Esophagus muscularis mucosa (tissue), 4 donors: ENCODE measurements at regions not wholly inside any gene's neighbourhood (a gene's known extent, or its start where the extent isn't known, plus 50 kb on each side); places are given as distances from the start of the nearest gene placed in this dataset.

Source experiments
- DNase-seq: peaks from one replicate; pipeline ENCODE4 v3.0.0-alpha.2; 2017; ENCODE audit errors: extremely low spot score
- H3K27ac ChIP-seq, 4 donors: fragments of 200-600 bp; sonication (generic); replicated peaks in 1 of 4; 1 replicate in 3 of 4; 2 replicates in 1 of 4; pipeline ENCODE4 v1.5.1; 2016 to 2019; ENCODE audit warnings: mild to moderate bottlenecking in 1 of 4
- H3K27me3 ChIP-seq, 4 donors: fragments of 200-600 bp; sonication (generic); one replicate each; pipeline versions ENCODE4 v1.5.1 to v1.6.0; 2016 to 2019
- H3K36me3 ChIP-seq, 4 donors: fragments of 200-600 bp; sonication (generic); one replicate each; pipeline ENCODE4 v1.5.1; 2016 to 2019
- H3K4me1 ChIP-seq, 4 donors: fragments of 200-600 bp; sonication (generic); one replicate each; pipeline ENCODE4 v1.5.1; 2016 to 2019
- H3K4me3 ChIP-seq, 4 donors: fragments of 200-600 bp; sonication (generic); 1 replicate in 2 of 4; 2 replicates in 2 of 4; pipeline ENCODE4 v1.5.1; 2016 to 2019; ENCODE audit warnings: mild to moderate bottlenecking in 4 of 4, moderate library complexity in 1 of 4
- H3K9me3 ChIP-seq, 4 donors: fragments of 200-600 bp; sonication (generic); 1 replicate in 3 of 4; 2 replicates in 1 of 4; pipeline ENCODE4 v1.5.1; 2016 to 2019
- EP300 ChIP-seq: sonication (generic); formaldehyde crosslinking; IDR thresholded peaks from one replicate; pipeline ENCODE4 v1.6.1; 2017; ENCODE audit warnings: antibody characterized with exemption
- POLR2A ChIP-seq: fragments of 450-650 bp; IDR thresholded peaks from one replicate; pipeline ENCODE4 v1.6.1; 2017; ENCODE audit warnings: antibody characterized with exemption, moderate library complexity, mild to moderate bottlenecking, low read depth
- POLR2AphosphoS5 ChIP-seq, 2 donors: sonication (generic); formaldehyde crosslinking; IDR thresholded peaks; one replicate each; pipeline ENCODE4 v1.6.1; 2017; ENCODE audit warnings: antibody characterized with exemption in 2 of 2
- WGBS: methylation state at CpG from one replicate; pipeline ENCODE4 v1.1.5; 2018; 5-methylcytosine and 5-hydroxymethylcytosine counted together
- intact Hi-C: fragments of 100-400 bp; cut with DNase I; formaldehyde crosslinking; loops from one replicate; pipeline ENCODE4 v1.15.1; 2023
- TF ChIP-seq, protein P1 (sequence below), 3 experiments: fragments of 200-600 bp in 2 of 3; fragments of 450-650 bp in 1 of 3; sonication (generic) in 2 of 3; IDR thresholded peaks; one replicate each; pipeline ENCODE4 v1.5.1; 2017 to 2019; ENCODE audit warnings: antibody characterized with exemption in 3 of 3, mild to moderate bottlenecking in 2 of 3, moderate library complexity in 1 of 3

DNA sequence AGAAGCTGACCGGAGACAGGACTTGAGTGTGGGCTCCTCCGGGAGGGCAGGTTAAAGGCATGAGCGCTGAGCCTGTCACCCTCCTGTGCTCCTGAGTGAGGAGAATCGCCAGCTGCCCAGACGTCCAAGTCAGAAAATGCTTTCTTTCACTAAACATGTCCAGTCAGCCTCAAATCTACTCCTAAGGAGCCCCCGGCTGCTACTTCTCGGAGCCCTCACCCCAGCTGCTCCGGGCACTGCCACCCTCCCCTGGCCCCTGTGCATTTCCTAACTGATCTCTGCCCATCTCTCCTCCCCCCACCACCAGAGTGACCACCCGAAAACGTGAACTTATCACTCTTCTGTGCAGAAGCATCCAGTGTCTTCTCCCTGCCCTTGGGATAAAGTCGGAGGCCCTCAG lies 277.5 kb upstream of the SOX1 start:
- no peak overlapping the region for H3K27ac ChIP-seq

DNA sequence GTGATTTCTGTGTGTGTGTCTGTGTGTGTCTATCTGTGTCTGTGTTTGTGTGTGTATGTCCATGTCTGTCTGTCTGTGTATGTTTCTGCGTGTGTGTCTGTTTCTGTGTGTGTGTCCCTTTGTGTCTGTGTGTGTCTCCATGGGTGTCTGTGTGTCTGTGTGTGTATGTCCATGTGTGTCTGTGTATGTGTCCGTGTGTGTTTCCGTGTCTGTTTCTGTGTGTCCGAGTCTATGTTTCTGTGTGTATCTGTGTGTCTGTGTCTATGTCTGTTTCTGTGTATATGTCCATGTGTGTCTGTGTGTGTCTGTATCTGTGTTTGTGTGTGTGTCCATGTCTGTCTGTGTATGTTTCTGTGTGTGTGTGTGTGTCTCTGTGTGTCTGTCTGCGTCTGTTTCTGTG lies 276.3 kb upstream of the SOX1 start:
- H3K9me3 ChIP-seq: no peaks in the 10 kb centered on the region
- TF ChIP-seq POLR2A: no peak
- DNase-seq: peak; percentile 91
- intact Hi-C loops: no loop called here
- 90% methylated on average over 5 of the region's 5 CpGs for WGBS
- no peak overlapping the region for H3K27ac ChIP-seq
- peaks cover 0 to 27% (median 0%) of the 10 kb centered on the region in 4 donors for H3K27me3 ChIP-seq
- H3K4me1 ChIP-seq: no peaks in the 10 kb centered on the region
- no peaks in the 10 kb centered on the region for H3K36me3 ChIP-seq
- H3K4me3 ChIP-seq: no peak overlapping the region

More for the DNA sequence above, 277.5 kb upstream of the SOX1 start:
- intact Hi-C loops: no loop called here
- no peaks in the 10 kb centered on the region for H3K9me3 ChIP-seq
- WGBS: 68% methylated on average over 9 of the region's 11 CpGs
- TF ChIP-seq POLR2A (no peak), POLR2AphosphoS5 (IDR thresholded peaks at IDR 0.05) (no peak), EP300 (no peak)
- TF ChIP-seq, protein P1, sequence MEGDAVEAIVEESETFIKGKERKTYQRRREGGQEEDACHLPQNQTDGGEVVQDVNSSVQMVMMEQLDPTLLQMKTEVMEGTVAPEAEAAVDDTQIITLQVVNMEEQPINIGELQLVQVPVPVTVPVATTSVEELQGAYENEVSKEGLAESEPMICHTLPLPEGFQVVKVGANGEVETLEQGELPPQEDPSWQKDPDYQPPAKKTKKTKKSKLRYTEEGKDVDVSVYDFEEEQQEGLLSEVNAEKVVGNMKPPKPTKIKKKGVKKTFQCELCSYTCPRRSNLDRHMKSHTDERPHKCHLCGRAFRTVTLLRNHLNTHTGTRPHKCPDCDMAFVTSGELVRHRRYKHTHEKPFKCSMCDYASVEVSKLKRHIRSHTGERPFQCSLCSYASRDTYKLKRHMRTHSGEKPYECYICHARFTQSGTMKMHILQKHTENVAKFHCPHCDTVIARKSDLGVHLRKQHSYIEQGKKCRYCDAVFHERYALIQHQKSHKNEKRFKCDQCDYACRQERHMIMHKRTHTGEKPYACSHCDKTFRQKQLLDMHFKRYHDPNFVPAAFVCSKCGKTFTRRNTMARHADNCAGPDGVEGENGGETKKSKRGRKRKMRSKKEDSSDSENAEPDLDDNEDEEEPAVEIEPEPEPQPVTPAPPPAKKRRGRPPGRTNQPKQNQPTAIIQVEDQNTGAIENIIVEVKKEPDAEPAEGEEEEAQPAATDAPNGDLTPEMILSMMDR (IDR thresholded peaks at IDR 0.05): no peak
- peaks cover 0 to 27% (median 0%) of the 10 kb centered on the region in 4 donors for H3K27me3 ChIP-seq
- DNase-seq: peak; percentile 88
- no peaks in the 10 kb centered on the region for H3K36me3 ChIP-seq
- no peak overlapping the region for H3K4me3 ChIP-seq
- no peaks in the 10 kb centered on the region for H3K4me1 ChIP-seq

DNA sequence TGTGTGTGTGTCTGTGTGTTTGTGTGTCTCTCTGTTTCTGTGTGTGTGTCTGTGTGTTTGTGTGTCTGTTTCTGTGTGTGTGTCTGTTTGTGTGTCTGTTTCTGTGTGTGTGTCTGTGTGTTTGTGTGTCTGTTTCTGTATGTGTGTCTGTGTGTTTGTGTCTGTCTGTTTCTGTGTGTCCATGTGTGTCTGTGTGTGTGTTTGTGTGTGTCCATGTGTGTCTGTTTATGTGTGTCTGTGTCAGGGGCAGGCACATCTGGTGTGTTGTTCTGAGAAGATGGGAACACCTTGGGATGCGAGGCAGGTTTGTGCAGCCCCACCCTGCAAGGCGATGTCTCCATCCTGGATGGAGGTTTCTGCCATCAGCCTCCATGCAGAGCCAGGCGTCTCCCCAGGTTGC lies 275.8 kb upstream of the SOX1 start:
- Histone ChIP-seq H3K36me3 (no peaks in the 10 kb centered on the region), H3K4me3 (no peak overlapping the region), H3K27ac (no peak overlapping the region), H3K9me3 (no peaks in the 10 kb centered on the region), H3K4me1 (no peaks in the 10 kb centered on the region), H3K27me3 (peaks cover 0 to 27% (median 0%) of the 10 kb centered on the region in 4 donors)
- intact Hi-C loops: no loop called here
- DNase-seq: peak; percentile 21
- TF ChIP-seq, protein P1 (IDR thresholded peaks at IDR 0.05): no peak
- TF ChIP-seq POLR2A (no peak), EP300 (no peak), POLR2AphosphoS5 (IDR thresholded peaks at IDR 0.05) (no peak)
- 100% methylated on average over 3 of the region's 3 CpGs for WGBS

DNA sequence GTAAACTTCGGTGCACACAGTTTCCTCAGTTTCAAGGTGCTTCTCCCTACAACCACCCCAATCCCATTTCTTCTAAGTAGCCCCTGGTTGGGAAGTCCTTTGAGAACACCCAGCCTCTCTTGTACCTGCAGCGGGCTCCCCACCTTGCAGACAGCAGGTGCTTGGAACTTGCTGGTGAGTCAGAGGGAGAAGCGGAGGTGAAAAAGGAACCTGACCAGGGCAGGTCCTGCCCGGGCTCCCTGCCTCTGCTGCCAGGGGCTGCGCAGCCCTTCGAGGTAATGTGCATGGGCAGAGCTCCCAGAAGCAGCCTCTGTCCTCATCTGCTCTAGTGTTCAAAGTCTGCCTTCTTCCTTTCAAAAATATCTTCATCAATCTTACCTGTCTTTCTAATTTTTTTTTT lies 274.0 kb upstream of the SOX1 start:
- Histone ChIP-seq H3K9me3 (no peaks in the 10 kb centered on the region), H3K4me3 (no peak overlapping the region), H3K36me3 (no peaks in the 10 kb centered on the region), H3K27ac (no peak overlapping the region), H3K4me1 (no peaks in the 10 kb centered on the region), H3K27me3 (peaks cover 0 to 27% (median 0%) of the 10 kb centered on the region in 4 donors)
- intact Hi-C loops: no loop called here
- TF ChIP-seq POLR2AphosphoS5 (IDR thresholded peaks at IDR 0.05): no peak
- TF ChIP-seq, protein P1 (IDR thresholded peaks at IDR 0.05): no peak
- 85% methylated on average over 6 of the region's 6 CpGs for WGBS
- DNase-seq: no peak
